GM18499 (cell line): ENCODE measurements at regions not wholly inside any gene's neighbourhood (a gene's known extent, or its start where the extent isn't known, plus 50 kb on each side); places are given as distances from the start of the nearest gene placed in this dataset.

ENCODE experiments used
- ATAC-seq: cut with Tn5 transposase; IDR thresholded peaks from one replicate; pipeline ENCODE4 v1.9.1; 2021; ENCODE audit warnings: moderate number of reproducible peaks; ENCODE audit not compliant: insufficient read depth, unreplicated experiment

GRCh38 chr5:56345352-56345751, 112.2 kb upstream of the ANKRD55 start:
- ATAC-seq, result no peak

- no peak for ATAC-seq
These were observed 111.5 kb upstream of the ANKRD55 start for GRCh38 chr5:56344594-56344993.

- no peak for ATAC-seq
These were observed 110.9 kb upstream of the ANKRD55 start for GRCh38 chr5:56343988-56344387.

- ATAC-seq, result no peak
These were observed 109.5 kb upstream of the ANKRD55 start for GRCh38 chr5:56342616-56343015.

GRCh38 chr5:56340196-56340980, 107.3 kb upstream of the ANKRD55 start:
- ATAC-seq, result no peak

- ATAC-seq, result no peak
These were observed 106.6 kb upstream of the ANKRD55 start for GRCh38 chr5:56339732-56340131.

- ATAC-seq, result no peak
These were observed 104.7 kb upstream of the ANKRD55 start for GRCh38 chr5:56337715-56338319.

GRCh38 chr5:56335212-56335611, 102.1 kb upstream of the ANKRD55 start:
- no peak for ATAC-seq

GRCh38 chr5:56330806-56331205, 97.7 kb upstream of the ANKRD55 start:
- no peak for ATAC-seq

GRCh38 chr5:56330167-56330566, 97.0 kb upstream of the ANKRD55 start:
- no peak for ATAC-seq

GRCh38 chr5:56329652-56330051, 96.5 kb upstream of the ANKRD55 start:
- ATAC-seq, result peak; percentile 61

- ATAC-seq, result peak; percentile 37
These were observed 95.8 kb upstream of the ANKRD55 start for GRCh38 chr5:56328753-56329560.

- peak; percentile 43 for ATAC-seq
These were observed 94.7 kb upstream of the ANKRD55 start for GRCh38 chr5:56327809-56328208.

- ATAC-seq, result no peak
These were observed 93.6 kb upstream of the ANKRD55 start for GRCh38 chr5:56326770-56327169.

- ATAC-seq, result no peak
These were observed 93.0 kb upstream of the ANKRD55 start for GRCh38 chr5:56326116-56326515.

- no peak for ATAC-seq
These were observed 91.9 kb upstream of the ANKRD55 start for GRCh38 chr5:56325039-56325438.

- no peak for ATAC-seq
These were observed 90.4 kb upstream of the ANKRD55 start for GRCh38 chr5:56323505-56323904.

- ATAC-seq, result no peak
These were observed 89.5 kb upstream of the ANKRD55 start for GRCh38 chr5:56322592-56322991.

GRCh38 chr5:56321236-56321881, 88.2 kb upstream of the ANKRD55 start:
- no peak for ATAC-seq

- ATAC-seq, result no peak
These were observed 87.6 kb upstream of the ANKRD55 start for GRCh38 chr5:56320686-56321085.
